Activated CD4-positive, alpha-beta T cell treated with anti-CD3 and anti-CD28 coated beads for 36 hours (primary cell): ENCODE measurements at regions not wholly inside any gene's neighbourhood (a gene's known extent, or its start where the extent isn't known, plus 50 kb on each side); places are given as distances from the start of the nearest gene placed in this dataset.
A peak's percentile ranks its signal among the peaks of the same experiment; 100 is the strongest.

ENCODE experiments used
- ATAC-seq: fragments of 200-7000 bp; cut with Tn5 transposase; one replicate; pipeline ENCODE4 v1.10.0; 2021; ENCODE audit warnings: mild to moderate bottlenecking, moderate library complexity
- CTCF ChIA-PET: fragments of 350-600 bp; sonication (Branson Sonifier 250); formaldehyde crosslinking; loops from one replicate; lab custom pipeline; 2021; ENCODE audit warnings: antibody characterized with exemption; lab: Charles Lee
- POLR2A ChIA-PET: fragments of 350-600 bp; sonication (Branson Sonifier 250); formaldehyde crosslinking; loops from one replicate; lab custom pipeline; 2021; ENCODE audit warnings: antibody characterized with exemption, inconsistent platforms; lab: Charles Lee
- DNase-seq: peaks from one replicate; pipeline ENCODE4 v3.0.0-alpha.2; 2020
- H3K27ac Mint-ChIP-seq: one replicate; pipeline ENCODE4 v1.8.0; 2021; ENCODE audit warnings: mixed read lengths
- H3K27me3 Mint-ChIP-seq: one replicate; pipeline ENCODE4 v1.8.0; 2021; ENCODE audit warnings: mixed read lengths
- H3K36me3 Mint-ChIP-seq: one replicate; pipeline ENCODE4 v1.8.0; 2021; ENCODE audit warnings: low read depth, mixed read lengths
- H3K4me1 Mint-ChIP-seq: one replicate; pipeline ENCODE4 v1.8.0; 2021; ENCODE audit warnings: mixed read lengths
- H3K4me3 Mint-ChIP-seq: one replicate; pipeline ENCODE4 v1.8.0; 2021; ENCODE audit warnings: mild to moderate bottlenecking, moderate library complexity, mixed read lengths
- H3K9me3 Mint-ChIP-seq: one replicate; pipeline ENCODE4 v1.8.0; 2021; ENCODE audit warnings: low read depth, mixed read lengths
- intact Hi-C, 2 experiments: fragments of 100-400 bp; cut with DNase I in 1 of 2; cut with micrococcal nuclease in 1 of 2; formaldehyde crosslinking; loops; one replicate each; pipeline versions ENCODE4 v1.14.2 to v1.15.1; 2022 to 2024; cut with DNase I, micrococcal nuclease

DNA sequence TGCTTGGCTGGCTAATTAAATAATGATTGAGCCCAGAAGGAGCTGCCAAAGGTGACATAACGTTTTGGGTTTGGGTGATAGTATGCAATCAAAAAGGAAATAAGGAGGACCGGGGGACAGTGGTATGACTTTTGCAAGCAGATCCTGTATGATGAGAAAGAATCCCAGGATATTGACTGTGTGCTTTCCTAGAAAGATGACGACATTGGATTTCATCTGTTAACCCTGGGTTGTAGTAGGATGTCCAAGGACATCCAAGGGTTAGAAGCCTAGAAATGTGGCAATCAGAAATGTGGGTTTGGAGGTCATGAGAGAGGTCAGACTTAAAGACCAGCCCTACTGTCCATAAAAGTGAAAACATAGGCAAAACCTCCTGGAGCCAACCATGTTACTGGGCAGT, 50.3 kb upstream of the HMHB1 start:
- Mint-ChIP-seq H3K4me3 (no peak overlapping the region), H3K4me1 (peaks cover 3% of the 10 kb centered on the region), H3K9me3 (no peaks in the 10 kb centered on the region), H3K27ac (no peak overlapping the region), H3K36me3 (no peaks in the 10 kb centered on the region), H3K27me3 (peaks cover 9% of the 10 kb centered on the region)
- ATAC-seq (no peak), DNase-seq (no peak)
- CTCF ChIA-PET: no interaction called here
- POLR2A ChIA-PET: no interaction called here
- intact Hi-C loops: loop anchor here in 1 of 2 experiments (5.0 kb wide), 1 partner anchor 49 kb away; no protein-coding TSS in a partner anchor

DNA sequence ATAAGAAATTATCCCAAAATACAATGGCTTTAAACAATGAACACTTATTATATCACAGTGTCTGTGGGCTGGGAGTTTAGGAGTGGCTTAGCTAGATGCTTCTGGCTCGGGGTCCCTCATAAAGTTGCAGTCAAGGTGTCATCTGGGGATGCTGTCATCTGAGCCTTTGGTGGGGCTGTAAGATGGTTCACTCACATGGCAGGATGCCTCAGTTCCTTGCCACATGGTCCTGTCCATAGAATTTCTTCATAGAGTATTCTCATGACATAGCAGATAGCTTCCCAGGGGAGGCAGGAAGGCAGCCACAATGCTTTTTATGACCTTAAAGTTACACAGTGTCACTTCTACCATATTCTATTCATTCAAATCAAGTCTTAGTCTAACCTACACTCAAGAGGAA, 51.2 kb upstream of the HMHB1 start:
- H3K4me3 Mint-ChIP-seq: no peak overlapping the region
- H3K36me3 Mint-ChIP-seq: no peaks in the 10 kb centered on the region
- H3K4me1 Mint-ChIP-seq: peaks cover 3% of the 10 kb centered on the region
- no peaks in the 10 kb centered on the region for H3K9me3 Mint-ChIP-seq
- peaks cover 6% of the 10 kb centered on the region for H3K27me3 Mint-ChIP-seq
- no peak for DNase-seq
- H3K27ac Mint-ChIP-seq: no peak overlapping the region
- CTCF ChIA-PET: no interaction called here
- intact Hi-C loops: loop anchor here in 1 of 2 experiments (5.0 kb wide), 1 partner anchor 48 kb away; no protein-coding TSS in a partner anchor
- POLR2A ChIA-PET: no interaction called here
- ATAC-seq: no peak

DNA sequence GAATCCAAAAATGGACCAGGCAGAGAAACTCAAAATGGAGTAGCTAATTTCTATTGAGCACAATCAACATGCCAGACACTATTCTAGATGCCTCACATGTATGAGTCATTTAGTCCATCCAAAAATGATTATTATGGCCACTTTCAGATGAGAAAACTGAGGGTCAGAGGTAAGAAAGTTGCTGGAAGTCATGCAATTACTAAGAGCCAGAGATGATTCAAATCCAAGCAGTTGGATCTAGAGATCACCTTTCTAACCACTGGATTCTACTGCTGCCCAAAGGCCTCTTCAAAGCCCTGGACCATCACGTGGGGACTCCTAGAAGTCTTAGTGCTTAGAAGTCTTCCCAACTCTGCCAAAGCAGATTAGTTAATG, 51.8 kb upstream of the HMHB1 start:
- ATAC-seq (peak; percentile 36), DNase-seq (no peak)
- H3K27me3 Mint-ChIP-seq: peaks cover 4% of the 10 kb centered on the region
- H3K27ac Mint-ChIP-seq: no peak overlapping the region
- CTCF ChIA-PET: interaction anchor here (1.2 kb wide), 1 partner anchor 13 kb away, joined by 3 read pairs; no protein-coding TSS in a partner anchor
- peaks cover 3% of the 10 kb centered on the region for H3K4me1 Mint-ChIP-seq
- intact Hi-C loops: loop anchor here in 1 of 2 experiments (5.0 kb wide), 1 partner anchor 48 kb away; no protein-coding TSS in a partner anchor
- H3K36me3 Mint-ChIP-seq: no peaks in the 10 kb centered on the region
- POLR2A ChIA-PET: no interaction called here
- no peaks in the 10 kb centered on the region for H3K9me3 Mint-ChIP-seq
- H3K4me3 Mint-ChIP-seq: no peak overlapping the region

DNA sequence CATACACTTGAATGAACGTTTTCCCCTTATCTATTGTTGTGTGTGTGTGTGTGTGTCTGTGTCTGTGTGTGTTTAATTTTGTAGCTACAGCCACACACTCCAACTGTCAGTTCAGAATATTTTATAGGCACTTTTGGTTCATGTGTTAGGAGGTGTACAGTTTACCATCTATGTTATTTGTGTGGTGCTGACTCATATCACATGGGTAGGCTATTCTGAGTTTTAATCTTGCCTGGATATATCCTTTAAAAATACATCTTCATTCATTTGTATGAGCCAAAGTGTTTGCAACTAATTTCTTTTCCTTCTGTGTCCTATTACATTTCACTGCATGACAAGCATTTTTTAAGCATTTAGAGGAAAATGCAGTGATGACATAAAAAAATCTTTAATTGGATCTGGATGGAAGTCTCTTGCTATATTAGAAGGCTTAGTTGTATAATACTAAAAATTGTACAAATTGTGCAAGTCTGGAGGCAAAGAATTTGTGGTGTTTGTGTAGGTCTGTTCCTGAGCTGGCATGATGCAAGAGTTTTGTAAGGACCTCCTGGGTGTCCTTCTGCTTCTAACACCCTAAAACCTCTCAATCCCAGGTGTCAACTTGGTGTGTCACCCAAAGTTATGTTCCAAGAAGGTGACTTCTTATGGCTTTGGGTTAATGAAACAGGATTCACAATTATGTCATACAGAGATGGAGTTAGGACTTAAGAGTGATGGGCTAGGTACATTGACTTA, 52.4 kb upstream of the HMHB1 start:
- ATAC-seq (no peak), DNase-seq (no peak)
- Mint-ChIP-seq H3K4me3 (no peak overlapping the region), H3K27me3 (peaks cover 4% of the 10 kb centered on the region), H3K4me1 (peaks cover 3% of the 10 kb centered on the region), H3K27ac (no peak overlapping the region), H3K9me3 (no peaks in the 10 kb centered on the region), H3K36me3 (no peaks in the 10 kb centered on the region)
- intact Hi-C loops: loop anchor here in 1 of 2 experiments (5.0 kb wide), 1 partner anchor 47 kb away; no protein-coding TSS in a partner anchor
- CTCF ChIA-PET: interaction anchor here (1.2 kb wide), 1 partner anchor 12 kb away, joined by 3 read pairs; no protein-coding TSS in a partner anchor
- POLR2A ChIA-PET: no interaction called here

DNA sequence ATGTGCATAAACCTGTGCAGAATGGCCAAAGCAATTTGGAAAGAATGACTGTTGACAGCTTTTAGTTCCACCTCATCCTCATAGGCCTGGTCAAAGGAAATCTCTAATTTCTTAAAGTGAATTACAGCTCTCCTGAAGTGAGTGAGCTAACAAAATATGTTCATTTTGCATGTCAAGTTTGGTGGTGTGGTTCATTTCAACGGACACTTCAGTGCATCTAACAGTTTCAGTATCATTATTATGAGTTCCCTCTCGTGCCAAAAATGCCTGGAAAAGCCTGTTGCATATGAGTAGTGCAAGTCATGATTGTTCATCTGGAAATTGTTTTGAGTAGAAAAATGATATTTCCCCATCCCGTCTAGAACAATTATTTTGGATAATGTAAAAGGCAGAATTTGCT, 53.2 kb upstream of the HMHB1 start:
- Mint-ChIP-seq H3K4me3 (no peak overlapping the region), H3K4me1 (peaks cover 3% of the 10 kb centered on the region), H3K36me3 (no peaks in the 10 kb centered on the region), H3K27me3 (no peaks in the 10 kb centered on the region), H3K9me3 (no peaks in the 10 kb centered on the region), H3K27ac (no peak overlapping the region)
- ChIA-PET CTCF (interaction anchor here (0.8 to 1.1 kb wide), 2 partner anchors 9 to 67 kb away, joined by 4 read pairs; no protein-coding TSS in a partner anchor), POLR2A (no interaction called here)
- no peak for DNase-seq
- ATAC-seq: no peak
- intact Hi-C loops: no loop called here

DNA sequence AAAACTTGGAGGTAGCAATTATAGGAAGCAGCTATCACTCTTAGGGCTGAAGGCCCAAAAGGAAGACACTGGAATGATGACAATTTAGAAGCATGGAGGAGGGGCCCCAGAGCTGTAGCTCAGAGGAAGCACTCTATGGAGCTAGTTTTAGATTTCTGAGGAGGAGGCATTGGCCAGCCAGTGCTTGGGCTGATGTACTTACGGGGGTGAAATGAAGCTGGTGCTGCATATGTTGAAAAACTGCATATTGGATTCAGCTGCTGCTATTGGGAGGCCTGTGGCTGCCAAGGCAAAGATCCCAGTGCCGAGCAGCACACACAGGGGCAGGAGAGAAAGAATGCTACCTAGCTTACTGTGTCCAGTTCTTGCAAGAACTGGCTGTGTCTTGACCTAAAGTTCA, 53.9 kb upstream of the HMHB1 start:
- POLR2A ChIA-PET: no interaction called here
- Mint-ChIP-seq H3K9me3 (no peaks in the 10 kb centered on the region), H3K36me3 (no peaks in the 10 kb centered on the region), H3K4me3 (no peak overlapping the region), H3K27ac (no peak overlapping the region), H3K27me3 (no peaks in the 10 kb centered on the region), H3K4me1 (peaks cover 3% of the 10 kb centered on the region)
- CTCF ChIA-PET: interaction anchor here (0.8 to 1.1 kb wide), 2 partner anchors 10 to 67 kb away, joined by 4 read pairs; no protein-coding TSS in a partner anchor
- ATAC-seq (no peak), DNase-seq (no peak)
- intact Hi-C loops: no loop called here

DNA sequence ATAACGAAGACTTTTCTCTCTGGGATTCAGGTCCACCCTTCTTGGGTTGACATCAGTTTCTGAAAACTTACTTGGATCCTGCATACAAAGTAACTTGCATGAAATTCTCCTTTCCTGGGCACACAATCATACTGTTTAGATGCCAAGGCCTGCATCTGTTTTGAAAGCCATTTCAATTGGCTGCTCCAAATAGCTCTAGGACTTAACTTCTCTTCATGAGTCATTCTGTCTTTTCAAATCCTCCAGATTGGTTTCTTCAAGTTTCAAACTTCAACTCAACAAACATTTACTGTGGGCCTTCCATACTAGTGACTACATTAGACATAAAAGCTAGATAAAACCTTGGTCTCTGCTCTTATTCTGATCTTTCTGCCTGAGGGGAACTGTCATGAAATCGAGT, 54.8 kb upstream of the HMHB1 start:
- Mint-ChIP-seq H3K27ac (no peak overlapping the region), H3K9me3 (no peaks in the 10 kb centered on the region), H3K4me3 (no peak overlapping the region), H3K27me3 (no peaks in the 10 kb centered on the region), H3K36me3 (no peaks in the 10 kb centered on the region), H3K4me1 (peaks cover 3% of the 10 kb centered on the region)
- ChIA-PET POLR2A (no interaction called here), CTCF (interaction anchor here (0.7 kb wide), 1 partner anchor 913 kb away, joined by 3 read pairs; no protein-coding TSS in a partner anchor)
- ATAC-seq (no peak), DNase-seq (no peak)
- intact Hi-C loops: no loop called here

DNA sequence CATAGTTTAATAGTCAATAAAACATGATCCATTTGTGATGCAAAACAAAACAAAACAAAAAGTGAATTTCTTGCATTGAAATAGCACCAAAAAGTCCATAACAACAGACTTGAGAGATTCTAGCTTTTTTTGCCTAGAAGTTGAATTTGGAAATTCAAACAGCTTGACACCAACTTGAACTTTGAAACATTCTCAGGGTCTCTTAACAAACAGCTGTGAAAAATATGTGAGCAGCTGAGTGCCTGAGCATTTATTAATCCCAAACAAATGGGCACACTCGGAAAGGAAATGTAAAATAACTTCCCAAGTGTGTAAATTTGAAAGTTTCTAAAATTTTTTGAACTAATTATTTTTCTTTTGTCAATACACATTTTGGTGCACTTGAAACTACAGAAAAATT, 56.0 kb upstream of the HMHB1 start:
- POLR2A ChIA-PET: no interaction called here
- intact Hi-C loops: no loop called here

DNA sequence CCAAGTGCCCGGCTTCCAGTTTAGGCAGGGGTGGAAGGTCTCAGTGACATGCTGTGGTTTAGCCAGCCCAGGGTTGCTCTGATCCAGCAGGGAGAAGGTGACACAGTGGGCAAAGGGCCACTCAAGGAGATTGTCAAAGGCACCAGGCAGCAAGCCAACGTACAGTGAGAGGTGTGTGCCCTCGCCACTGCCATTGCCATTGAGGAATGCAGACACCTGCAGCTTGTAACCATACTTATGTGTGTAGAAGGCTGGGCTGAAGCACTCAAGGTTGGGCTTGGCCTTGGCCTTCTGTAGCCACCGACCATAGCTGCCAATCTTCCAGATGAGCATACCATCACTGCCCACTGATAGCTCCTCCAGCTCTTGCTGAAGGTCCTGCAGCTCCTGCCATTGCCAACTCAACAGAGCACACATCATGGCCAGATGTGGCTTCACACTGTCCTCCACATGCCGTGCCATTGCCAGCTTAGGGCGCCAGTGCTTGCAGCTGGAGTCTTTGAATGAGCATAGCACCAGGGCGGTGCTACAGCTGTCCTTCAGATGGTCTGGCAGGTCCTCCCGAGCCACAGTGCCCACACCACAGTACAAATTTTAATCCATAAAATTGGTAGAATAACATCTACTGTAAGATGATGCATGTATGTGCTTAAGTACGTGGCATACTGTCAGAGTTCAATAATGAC, 59.7 kb upstream of the HMHB1 start:
- no peak overlapping the region for H3K27ac Mint-ChIP-seq
- ATAC-seq (no peak), DNase-seq (no peak)
- ChIA-PET CTCF (interaction anchor here (1.0 kb wide), 1 partner anchor 11 kb away, joined by 3 read pairs; no protein-coding TSS in a partner anchor), POLR2A (no interaction called here)
- H3K4me1 Mint-ChIP-seq: no peaks in the 10 kb centered on the region
- intact Hi-C loops: no loop called here
- H3K27me3 Mint-ChIP-seq: peaks cover 3% of the 10 kb centered on the region
- H3K36me3 Mint-ChIP-seq: no peaks in the 10 kb centered on the region
- H3K4me3 Mint-ChIP-seq: no peak overlapping the region
- no peaks in the 10 kb centered on the region for H3K9me3 Mint-ChIP-seq

More for the DNA sequence above, 56.0 kb upstream of the HMHB1 start:
- Mint-ChIP-seq H3K4me1 (peaks cover 3% of the 10 kb centered on the region), H3K36me3 (no peaks in the 10 kb centered on the region), H3K9me3 (no peaks in the 10 kb centered on the region), H3K4me3 (no peak overlapping the region), H3K27ac (no peak overlapping the region), H3K27me3 (no peaks in the 10 kb centered on the region)
- DNase-seq: no peak
- CTCF ChIA-PET: interaction anchor here (0.6 kb wide), 1 partner anchor 544 kb away, joined by 3 read pairs; no protein-coding TSS in a partner anchor
- no peak for ATAC-seq

DNA sequence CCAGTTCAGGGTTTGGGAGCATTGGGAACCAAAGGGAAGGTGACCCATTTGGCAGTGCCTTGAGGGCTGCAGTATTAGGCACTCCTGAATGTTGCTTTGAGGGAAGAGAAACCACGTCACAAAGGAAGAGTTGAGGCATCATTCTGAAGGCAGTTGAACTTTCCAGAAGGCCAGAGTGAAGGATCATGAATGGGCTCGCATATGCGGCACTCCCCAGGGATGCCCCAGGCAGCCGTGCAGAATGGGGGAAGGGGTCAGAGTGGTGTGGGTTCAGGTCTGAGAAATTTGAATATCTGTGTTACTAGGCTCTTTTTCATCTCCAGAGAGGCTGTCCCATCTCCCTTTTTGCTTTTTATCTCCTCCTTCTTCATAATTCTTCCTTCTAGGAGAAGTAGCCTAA, 60.6 kb upstream of the HMHB1 start:
- Mint-ChIP-seq H3K4me3 (no peak overlapping the region), H3K4me1 (no peaks in the 10 kb centered on the region), H3K36me3 (no peaks in the 10 kb centered on the region), H3K27ac (no peak overlapping the region), H3K27me3 (peaks cover 3% of the 10 kb centered on the region), H3K9me3 (no peaks in the 10 kb centered on the region)
- DNase-seq: no peak
- ChIA-PET CTCF (no interaction called here), POLR2A (no interaction called here)
- no peak for ATAC-seq
- intact Hi-C loops: no loop called here

DNA sequence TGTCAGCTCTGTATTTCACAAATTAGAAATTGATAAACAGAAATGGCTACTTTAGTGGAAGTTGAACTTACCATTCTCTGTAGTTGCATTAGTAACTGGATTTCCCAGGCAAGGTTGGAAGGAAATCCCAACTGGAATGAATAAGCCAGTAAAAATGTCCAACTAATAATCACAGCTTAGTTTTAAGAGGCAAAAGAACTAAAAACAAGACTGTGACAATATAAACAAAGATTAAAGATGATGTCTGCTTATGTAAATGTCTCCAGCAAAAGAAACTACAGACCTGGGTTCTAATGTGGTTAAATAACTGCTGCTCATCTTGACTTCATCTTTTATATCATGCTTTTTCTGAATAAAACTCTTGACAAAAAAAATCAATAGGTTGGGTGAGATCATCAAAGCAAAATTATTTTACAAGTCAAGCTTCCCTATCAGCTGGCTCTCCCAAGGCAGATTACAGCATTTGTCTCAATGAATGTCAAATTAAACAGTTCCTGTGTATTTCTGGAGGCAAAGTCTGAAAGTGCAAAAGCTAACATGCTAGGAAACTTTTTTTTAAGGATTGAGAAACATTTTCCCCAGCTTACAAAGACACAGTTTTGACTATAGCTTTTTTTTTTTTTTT, 62.3 kb upstream of the HMHB1 start:
- ChIA-PET CTCF (no interaction called here), POLR2A (interaction anchor here (0.7 kb wide), 1 partner anchor 908 kb away, joined by 8 read pairs; no protein-coding TSS in a partner anchor)
- no peaks in the 10 kb centered on the region for H3K9me3 Mint-ChIP-seq
- peaks cover 3% of the 10 kb centered on the region for H3K27me3 Mint-ChIP-seq
- H3K4me3 Mint-ChIP-seq: no peak overlapping the region
- DNase-seq (no peak), ATAC-seq (no peak)
- H3K27ac Mint-ChIP-seq: no peak overlapping the region
- no peaks in the 10 kb centered on the region for H3K36me3 Mint-ChIP-seq
- H3K4me1 Mint-ChIP-seq: no peaks in the 10 kb centered on the region
- intact Hi-C loops: no loop called here
